Esophagus squamous epithelium (tissue), 5 donors: ENCODE measurements at regions not wholly inside any gene's neighbourhood (a gene's known extent, or its start where the extent isn't known, plus 50 kb on each side); places are given as distances from the start of the nearest gene placed in this dataset.
"Not testable (repeated sequence)": the region's sequence is repeated elsewhere in the genome, so short reads cannot be mapped to it uniquely, and the experiment has no call there.

Source experiments
- DNase-seq: peaks from one replicate; lab custom pipeline; 2025; lab: John Stamatoyannopoulos, UW
- H3K27ac ChIP-seq, 4 donors: fragments of 200-600 bp; sonication (generic); one replicate each; pipeline ENCODE4 v1.5.1; 2016 to 2019; ENCODE audit warnings: mild to moderate bottlenecking in 1 of 4
- H3K27me3 ChIP-seq, 4 donors: fragments of 200-600 bp; sonication (generic); 1 replicate in 3 of 4; 2 replicates in 1 of 4; pipeline versions ENCODE4 v1.5.1 to v1.6.0; 2017 to 2021; ENCODE audit warnings: antibody characterized with exemption in 1 of 4
- H3K36me3 ChIP-seq, 3 donors: fragments of 200-600 bp; sonication (generic); one replicate each; pipeline ENCODE4 v1.5.1; 2016 to 2019
- H3K4me1 ChIP-seq, 3 donors: fragments of 200-600 bp; sonication (generic); one replicate each; pipeline ENCODE4 v1.5.1; 2017 to 2019
- H3K4me3 ChIP-seq, 4 donors: fragments of 200-600 bp; sonication (generic); 1 replicate in 3 of 4; 2 replicates in 1 of 4; pipeline ENCODE4 v1.5.1; 2016 to 2019; ENCODE audit warnings: mild to moderate bottlenecking in 2 of 4, moderate library complexity in 1 of 4
- H3K9me3 ChIP-seq, 3 donors: fragments of 200-600 bp; sonication (generic); one replicate each; pipeline ENCODE4 v1.5.1; 2016 to 2019
- CTCF ChIP-seq, 6 experiments: fragments of 450-650 bp in 4 of 6; fragments of 200-600 bp in 2 of 6; sonication (generic) in 2 of 6; IDR thresholded peaks; one replicate each; pipeline ENCODE4 v1.5.1; 2016 to 2019; ENCODE audit warnings: antibody characterized with exemption in 6 of 6, mild to moderate bottlenecking in 4 of 6, moderate library complexity in 4 of 6
- POLR2A ChIP-seq, 4 donors: fragments of 450-650 bp; IDR thresholded peaks; one replicate each; pipeline ENCODE4 v1.6.1; 2017; ENCODE audit warnings: antibody characterized with exemption in 4 of 4, mild to moderate bottlenecking in 4 of 4, moderate library complexity in 3 of 4
- whole genome bisulfite sequencing, 2 donors: methylation state at CpG; one replicate each; pipeline ENCODE4 v1.1.5; 2018; 5-methylcytosine and 5-hydroxymethylcytosine counted together
- intact Hi-C: fragments of 100-400 bp; cut with DNase I; formaldehyde crosslinking; loops from one replicate; pipeline ENCODE4 v1.15.0; 2022
- donor health status: DM: yes; HTN: yes; CAD: no.

GRCh38 chr13:27349458-27349857 lies 75.0 kb upstream of the GTF3A start:
- Histone ChIP-seq H3K36me3 (no peaks in the 10 kb centered on the region), H3K4me3 (no peak overlapping the region), H3K4me1 (peaks cover 0 to 11% (median 5%) of the 10 kb centered on the region in 3 donors), H3K27ac (no peak overlapping the region), H3K9me3 (no peaks in the 10 kb centered on the region), H3K27me3 (peaks cover 0 to 33% (median 0%) of the 10 kb centered on the region in 4 donors)
- no peak for DNase-seq
- intact Hi-C loops: no loop called here
- 77 to 80% methylated on average over 3 of the region's 3 CpGs for WGBS, 2 donors
- TF ChIP-seq CTCF (IDR thresholded peaks at IDR 0.05): no peak
- TF ChIP-seq POLR2A (IDR thresholded peaks at IDR 0.05): no peak

GRCh38 chr13:27350825-27351224 lies 73.6 kb upstream of the GTF3A start:
- H3K27ac ChIP-seq: not testable (repeated sequence)

GRCh38 chr13:27352698-27353097 lies 71.7 kb upstream of the GTF3A start:
- no peak for DNase-seq
- Histone ChIP-seq H3K27me3 (peaks cover 0 to 19% (median 0%) of the 10 kb centered on the region in 4 donors), H3K4me3 (peak overlapping the region in 1 of 4 donors; percentile 30), H3K36me3 (no peaks in the 10 kb centered on the region), H3K9me3 (no peaks in the 10 kb centered on the region), H3K27ac (peak overlapping the region in 3 of 4 donors; percentile 47 to 73 (median 57)), H3K4me1 (peaks cover 0 to 11% (median 5%) of the 10 kb centered on the region in 3 donors)
- TF ChIP-seq CTCF (IDR thresholded peaks at IDR 0.05) (no peak), POLR2A (IDR thresholded peaks at IDR 0.05) (no peak)
- intact Hi-C loops: loop anchor here (10.0 kb wide), 1 partner anchor 68 kb away; no protein-coding TSS in a partner anchor
- WGBS, 2 donors: 69 to 80% methylated on average over 5 to 8 of the region's 11 CpGs

More at GRCh38 chr13:27350825-27351224, 73.6 kb upstream of the GTF3A start:
- H3K9me3 ChIP-seq, DNase-seq, H3K4me3 ChIP-seq, H3K36me3 ChIP-seq: not testable (repeated sequence)
- H3K4me1 ChIP-seq: peaks cover 0 to 11% (median 5%) of the 10 kb centered on the region in 3 donors
- 85 to 93% methylated on average over 6 of the region's 6 CpGs for WGBS, 2 donors
- intact Hi-C loops: loop anchor here (10.0 kb wide), 1 partner anchor 66 kb away; no protein-coding TSS in a partner anchor
- H3K27me3 ChIP-seq: peaks cover 0 to 33% (median 0%) of the 10 kb centered on the region in 4 donors

- TF ChIP-seq CTCF (IDR thresholded peaks at IDR 0.05): no peak
- no peak for TF ChIP-seq POLR2A (IDR thresholded peaks at IDR 0.05)
- Histone ChIP-seq H3K27me3 (peaks cover 0 to 19% (median 0%) of the 10 kb centered on the region in 4 donors), H3K27ac (peak overlapping the region in 3 of 4 donors; percentile 47 to 73 (median 57)), H3K9me3 (no peaks in the 10 kb centered on the region), H3K36me3 (no peaks in the 10 kb centered on the region), H3K4me1 (peaks cover 0 to 11% (median 5%) of the 10 kb centered on the region in 3 donors), H3K4me3 (peak overlapping the region in 1 of 4 donors; percentile 30)
- 43 to 54% methylated on average over 8 to 9 of the region's 9 CpGs for WGBS, 2 donors
- intact Hi-C loops: loop anchor here (10.0 kb wide), 1 partner anchor 68 kb away; no protein-coding TSS in a partner anchor
- no peak for DNase-seq
Measured at GRCh38 chr13:27353166-27353583, 71.2 kb upstream of the GTF3A start.

- no peak for DNase-seq
- Histone ChIP-seq H3K4me1 (peaks cover 0 to 11% (median 5%) of the 10 kb centered on the region in 3 donors), H3K36me3 (no peaks in the 10 kb centered on the region), H3K9me3 (no peaks in the 10 kb centered on the region), H3K27me3 (peaks cover 0 to 14% (median 0%) of the 10 kb centered on the region in 4 donors), H3K27ac (peak overlapping the region in 3 of 4 donors; percentile 47 to 73 (median 57)), H3K4me3 (peak overlapping the region in 1 of 4 donors; percentile 30)
- WGBS, 2 donors: 70 to 87% methylated on average over 3 of the region's 3 CpGs
- intact Hi-C loops: loop anchor here (10.0 kb wide), 1 partner anchor 69 kb away; no protein-coding TSS in a partner anchor
- TF ChIP-seq CTCF (IDR thresholded peaks at IDR 0.05) (no peak), POLR2A (IDR thresholded peaks at IDR 0.05) (no peak)
Measured at GRCh38 chr13:27353708-27354107, 70.7 kb upstream of the GTF3A start.
